Body of pancreas (tissue), 4 donors: ENCODE measurements at regions not wholly inside any gene's neighbourhood (a gene's known extent, or its start where the extent isn't known, plus 50 kb on each side); places are given as distances from the start of the nearest gene placed in this dataset.

Experiments used
- POLR2A ChIP-seq, 3 donors: fragments of 450-650 bp; IDR thresholded peaks; one replicate each; pipeline ENCODE4 v1.6.1; 2016; ENCODE audit warnings: antibody characterized with exemption in 3 of 3, mild to moderate bottlenecking in 2 of 3
- TF ChIP-seq, protein P1 (sequence below), 7 experiments: fragments of 450-650 bp in 4 of 7; fragments of 200-600 bp in 3 of 7; sonication (generic) in 3 of 7; IDR thresholded peaks; one replicate each; pipeline ENCODE4 v1.5.1; 2016 to 2019; ENCODE audit warnings: antibody characterized with exemption in 7 of 7

DNA sequence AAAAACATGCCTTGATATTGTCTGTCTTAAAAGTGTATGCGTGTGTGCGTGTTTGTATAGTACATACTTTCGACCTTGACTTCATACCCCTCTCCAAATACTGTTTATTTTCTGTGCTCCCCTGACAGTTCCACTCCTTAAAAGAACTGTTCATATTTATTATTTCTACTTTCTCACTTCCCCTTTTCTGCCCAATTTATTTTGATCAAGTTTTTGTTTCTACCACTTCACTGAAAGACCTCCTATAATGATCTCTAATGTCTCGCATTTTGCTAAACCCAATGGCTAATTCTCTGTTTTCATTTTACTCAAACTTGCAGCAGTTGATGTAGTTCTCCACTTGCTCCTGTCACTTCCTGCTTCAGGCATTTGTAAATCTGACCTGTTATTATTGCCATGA, 426.1 kb upstream of the KLF12 start:
- TF ChIP-seq, protein P1, sequence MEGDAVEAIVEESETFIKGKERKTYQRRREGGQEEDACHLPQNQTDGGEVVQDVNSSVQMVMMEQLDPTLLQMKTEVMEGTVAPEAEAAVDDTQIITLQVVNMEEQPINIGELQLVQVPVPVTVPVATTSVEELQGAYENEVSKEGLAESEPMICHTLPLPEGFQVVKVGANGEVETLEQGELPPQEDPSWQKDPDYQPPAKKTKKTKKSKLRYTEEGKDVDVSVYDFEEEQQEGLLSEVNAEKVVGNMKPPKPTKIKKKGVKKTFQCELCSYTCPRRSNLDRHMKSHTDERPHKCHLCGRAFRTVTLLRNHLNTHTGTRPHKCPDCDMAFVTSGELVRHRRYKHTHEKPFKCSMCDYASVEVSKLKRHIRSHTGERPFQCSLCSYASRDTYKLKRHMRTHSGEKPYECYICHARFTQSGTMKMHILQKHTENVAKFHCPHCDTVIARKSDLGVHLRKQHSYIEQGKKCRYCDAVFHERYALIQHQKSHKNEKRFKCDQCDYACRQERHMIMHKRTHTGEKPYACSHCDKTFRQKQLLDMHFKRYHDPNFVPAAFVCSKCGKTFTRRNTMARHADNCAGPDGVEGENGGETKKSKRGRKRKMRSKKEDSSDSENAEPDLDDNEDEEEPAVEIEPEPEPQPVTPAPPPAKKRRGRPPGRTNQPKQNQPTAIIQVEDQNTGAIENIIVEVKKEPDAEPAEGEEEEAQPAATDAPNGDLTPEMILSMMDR (IDR thresholded peaks at IDR 0.05) = no peak
- no peak for TF ChIP-seq POLR2A (IDR thresholded peaks at IDR 0.05)
